ENCODE measurements at regions not wholly inside any gene's neighbourhood (a gene's known extent, or its start where the extent isn't known, plus 50 kb on each side); places are given as distances from the start of the nearest gene placed in this dataset.

DNA sequence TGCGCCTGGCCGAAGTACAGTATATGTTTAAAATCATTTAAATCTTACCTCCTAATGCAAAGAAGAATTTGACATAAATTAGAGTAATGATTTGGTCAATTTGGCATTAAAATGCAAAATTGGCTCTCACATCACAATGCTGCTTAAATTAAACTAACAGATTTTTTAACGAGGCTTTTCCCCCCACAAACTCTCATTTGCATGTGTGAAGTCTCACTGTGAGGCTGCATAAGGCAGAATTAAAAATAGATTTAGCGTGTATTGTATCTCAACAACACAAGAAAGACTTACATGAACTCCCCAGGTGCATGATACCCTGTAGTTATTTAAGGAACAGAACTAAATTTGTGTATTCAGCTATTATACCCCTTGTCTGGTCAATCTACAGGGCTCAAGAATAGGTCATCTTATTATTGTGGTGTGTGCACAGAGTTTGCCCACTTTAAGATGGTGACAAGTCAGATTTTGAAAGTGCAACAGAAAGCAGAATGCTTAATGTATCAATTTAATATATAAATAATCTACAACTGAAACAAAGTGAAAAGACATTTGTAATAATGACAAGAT, 897.9 kb downstream of the EPHA3 start:
- TF ChIP-seq CTCF (IDR thresholded peaks at IDR 0.05) (no peak), POLR2A (IDR thresholded peaks at IDR 0.05) (no peak)
